ENCODE measurements at regions not wholly inside any gene's neighbourhood (a gene's known extent, or its start where the extent isn't known, plus 50 kb on each side); places are given as distances from the start of the nearest gene placed in this dataset.

GRCh38 chr11:122234780-122235179 is 118.8 kb upstream of the BLID start:
- DNase-seq (ENCODE audit: low read depth in 2 of 2): no peak

- DNase-seq (ENCODE audit: low read depth in 2 of 2): no peak
Observed at GRCh38 chr11:122234257-122234656, 118.2 kb upstream of the BLID start.

- DNase-seq (ENCODE audit: low read depth in 2 of 2): no peak
Observed at GRCh38 chr11:122232985-122233384, 117.0 kb upstream of the BLID start.

- no peak for DNase-seq (ENCODE audit: low read depth in 2 of 2)
Observed at GRCh38 chr11:122230385-122230755, 114.4 kb upstream of the BLID start.

- DNase-seq (ENCODE audit: low read depth in 2 of 2): no peak
Observed at GRCh38 chr11:122229481-122230384, 113.7 kb upstream of the BLID start.

GRCh38 chr11:122229078-122229477 is 113.1 kb upstream of the BLID start:
- no peak for DNase-seq (ENCODE audit: low read depth in 2 of 2)

GRCh38 chr11:122226810-122227379 is 110.9 kb upstream of the BLID start:
- no peak for DNase-seq (ENCODE audit: low read depth in 2 of 2)

GRCh38 chr11:122224867-122225266 is 108.9 kb upstream of the BLID start:
- no peak for DNase-seq (ENCODE audit: low read depth in 2 of 2)

GRCh38 chr11:122220321-122220720 is 104.3 kb upstream of the BLID start:
- no peak for DNase-seq (ENCODE audit: low read depth in 2 of 2)

GRCh38 chr11:122219791-122220190 is 103.8 kb upstream of the BLID start:
- no peak for DNase-seq (ENCODE audit: low read depth in 2 of 2)

- peak in 1 of 2 donors; percentile 39 for DNase-seq (ENCODE audit: low read depth in 2 of 2)
Observed at GRCh38 chr11:122215244-122215992, 99.4 kb upstream of the BLID start.

GRCh38 chr11:122214567-122214966 is 98.6 kb upstream of the BLID start:
- DNase-seq (ENCODE audit: low read depth in 2 of 2): no peak

- no peak for DNase-seq (ENCODE audit: low read depth in 2 of 2)
Observed at GRCh38 chr11:122214080-122214479, 98.1 kb upstream of the BLID start.

GRCh38 chr11:122213171-122213570 is 97.2 kb upstream of the BLID start:
- no peak for DNase-seq (ENCODE audit: low read depth in 2 of 2)

- DNase-seq (ENCODE audit: low read depth in 2 of 2): no peak
Observed at GRCh38 chr11:122210367-122210997, 94.5 kb upstream of the BLID start.

GRCh38 chr11:122209619-122210366 is 93.8 kb upstream of the BLID start:
- no peak for DNase-seq (ENCODE audit: low read depth in 2 of 2)

- DNase-seq (ENCODE audit: low read depth in 2 of 2): no peak
Observed at GRCh38 chr11:122207921-122208764, 92.1 kb upstream of the BLID start.

GRCh38 chr11:122207505-122207904 is 91.5 kb upstream of the BLID start:
- no peak for DNase-seq (ENCODE audit: low read depth in 2 of 2)

- DNase-seq (ENCODE audit: low read depth in 2 of 2): no peak
Observed at GRCh38 chr11:122205036-122205435, 89.0 kb upstream of the BLID start.

- no peak for DNase-seq (ENCODE audit: low read depth in 2 of 2)
Observed at GRCh38 chr11:122204206-122204605, 88.2 kb upstream of the BLID start.

Measured in stimulated activated CD8-positive, alpha-beta memory T cell treated with anti-CD3 and anti-CD28 coated beads, Interleukin-2, amount 100 ng/mL, for 48 hours (primary cell).